Peyer's patch (tissue), 4 donors: ENCODE measurements at regions not wholly inside any gene's neighbourhood (a gene's known extent, or its start where the extent isn't known, plus 50 kb on each side); places are given as distances from the start of the nearest gene placed in this dataset.

Source experiments
- POLR2A ChIP-seq, 2 donors: fragments of 450-650 bp; IDR thresholded peaks; one replicate each; pipeline ENCODE4 v1.5.1; 2017; ENCODE audit warnings: antibody characterized with exemption in 2 of 2, mild to moderate bottlenecking in 2 of 2, moderate library complexity in 2 of 2
- TF ChIP-seq, protein P1 (sequence below), 6 experiments: fragments of 450-650 bp in 4 of 6; fragments of 200-600 bp in 2 of 6; sonication (generic) in 1 of 6; IDR thresholded peaks; one replicate each; pipeline ENCODE4 v1.5.1; 2017 to 2019; ENCODE audit warnings: antibody characterized with exemption in 6 of 6, mild to moderate bottlenecking in 3 of 6, moderate library complexity in 1 of 6

DNA sequence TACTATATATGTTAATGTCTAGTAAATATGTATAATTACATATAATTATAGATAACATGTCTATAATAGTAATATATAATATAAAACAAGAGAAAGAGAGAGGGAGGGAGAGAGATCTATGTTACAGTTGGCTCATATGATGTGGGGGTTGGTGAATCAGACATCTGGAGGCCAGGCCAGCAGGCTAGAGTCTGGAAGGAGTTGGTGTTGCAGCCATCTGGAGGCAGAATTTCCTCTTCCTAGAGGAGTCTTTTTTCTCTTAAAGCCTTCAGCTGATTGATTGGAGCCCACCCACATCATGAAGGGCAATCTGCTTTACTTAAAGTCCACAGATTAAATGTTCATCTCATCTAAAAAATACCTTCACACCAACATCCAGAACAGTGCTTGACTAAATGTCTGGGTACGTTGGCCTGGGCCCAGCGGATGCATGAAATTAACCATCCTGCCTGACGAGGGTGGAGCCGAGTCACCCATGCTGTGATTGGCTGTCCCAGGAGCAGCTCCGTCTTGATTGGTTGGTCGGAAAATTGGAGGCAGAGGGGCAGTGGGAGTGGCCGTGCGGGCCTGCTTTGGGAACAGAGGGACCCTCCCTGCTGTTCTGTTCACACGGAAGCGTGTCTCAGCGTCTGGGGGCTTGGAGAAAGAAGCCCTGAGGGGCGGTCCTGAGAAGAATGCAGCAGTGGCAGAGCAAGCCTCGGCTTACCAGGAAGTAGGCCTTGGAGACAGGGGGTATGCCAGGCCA, 392.4 kb downstream of the QKI start:
- TF ChIP-seq, protein P1, sequence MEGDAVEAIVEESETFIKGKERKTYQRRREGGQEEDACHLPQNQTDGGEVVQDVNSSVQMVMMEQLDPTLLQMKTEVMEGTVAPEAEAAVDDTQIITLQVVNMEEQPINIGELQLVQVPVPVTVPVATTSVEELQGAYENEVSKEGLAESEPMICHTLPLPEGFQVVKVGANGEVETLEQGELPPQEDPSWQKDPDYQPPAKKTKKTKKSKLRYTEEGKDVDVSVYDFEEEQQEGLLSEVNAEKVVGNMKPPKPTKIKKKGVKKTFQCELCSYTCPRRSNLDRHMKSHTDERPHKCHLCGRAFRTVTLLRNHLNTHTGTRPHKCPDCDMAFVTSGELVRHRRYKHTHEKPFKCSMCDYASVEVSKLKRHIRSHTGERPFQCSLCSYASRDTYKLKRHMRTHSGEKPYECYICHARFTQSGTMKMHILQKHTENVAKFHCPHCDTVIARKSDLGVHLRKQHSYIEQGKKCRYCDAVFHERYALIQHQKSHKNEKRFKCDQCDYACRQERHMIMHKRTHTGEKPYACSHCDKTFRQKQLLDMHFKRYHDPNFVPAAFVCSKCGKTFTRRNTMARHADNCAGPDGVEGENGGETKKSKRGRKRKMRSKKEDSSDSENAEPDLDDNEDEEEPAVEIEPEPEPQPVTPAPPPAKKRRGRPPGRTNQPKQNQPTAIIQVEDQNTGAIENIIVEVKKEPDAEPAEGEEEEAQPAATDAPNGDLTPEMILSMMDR (IDR thresholded peaks at IDR 0.05), result no peak
- TF ChIP-seq POLR2A (IDR thresholded peaks at IDR 0.05), result no peak
